Esophagus squamous epithelium (tissue), 5 donors: ENCODE measurements at regions not wholly inside any gene's neighbourhood (a gene's known extent, or its start where the extent isn't known, plus 50 kb on each side); places are given as distances from the start of the nearest gene placed in this dataset.

Experiments used
- DNase-seq: peaks from one replicate; lab custom pipeline; 2025; lab: John Stamatoyannopoulos, UW
- H3K27ac ChIP-seq, 4 donors: fragments of 200-600 bp; sonication (generic); one replicate each; pipeline ENCODE4 v1.5.1; 2016 to 2019; ENCODE audit warnings: mild to moderate bottlenecking in 1 of 4
- H3K27me3 ChIP-seq, 4 donors: fragments of 200-600 bp; sonication (generic); 1 replicate in 3 of 4; 2 replicates in 1 of 4; pipeline versions ENCODE4 v1.5.1 to v1.6.0; 2017 to 2021; ENCODE audit warnings: antibody characterized with exemption in 1 of 4
- H3K36me3 ChIP-seq, 3 donors: fragments of 200-600 bp; sonication (generic); one replicate each; pipeline ENCODE4 v1.5.1; 2016 to 2019
- H3K4me1 ChIP-seq, 3 donors: fragments of 200-600 bp; sonication (generic); one replicate each; pipeline ENCODE4 v1.5.1; 2017 to 2019
- H3K4me3 ChIP-seq, 4 donors: fragments of 200-600 bp; sonication (generic); 1 replicate in 3 of 4; 2 replicates in 1 of 4; pipeline ENCODE4 v1.5.1; 2016 to 2019; ENCODE audit warnings: mild to moderate bottlenecking in 2 of 4, moderate library complexity in 1 of 4
- H3K9me3 ChIP-seq, 3 donors: fragments of 200-600 bp; sonication (generic); one replicate each; pipeline ENCODE4 v1.5.1; 2016 to 2019
- CTCF ChIP-seq, 6 experiments: fragments of 450-650 bp in 4 of 6; fragments of 200-600 bp in 2 of 6; sonication (generic) in 2 of 6; IDR thresholded peaks; one replicate each; pipeline ENCODE4 v1.5.1; 2016 to 2019; ENCODE audit warnings: antibody characterized with exemption in 6 of 6, mild to moderate bottlenecking in 4 of 6, moderate library complexity in 4 of 6
- POLR2A ChIP-seq, 4 donors: fragments of 450-650 bp; IDR thresholded peaks; one replicate each; pipeline ENCODE4 v1.6.1; 2017; ENCODE audit warnings: antibody characterized with exemption in 4 of 4, mild to moderate bottlenecking in 4 of 4, moderate library complexity in 3 of 4
- WGBS, 2 donors: methylation state at CpG; one replicate each; pipeline ENCODE4 v1.1.5; 2018; 5-methylcytosine and 5-hydroxymethylcytosine counted together
- intact Hi-C: fragments of 100-400 bp; cut with DNase I; formaldehyde crosslinking; loops from one replicate; pipeline ENCODE4 v1.15.0; 2022
- donor health status: DM: yes; HTN: yes; CAD: no.

DNA sequence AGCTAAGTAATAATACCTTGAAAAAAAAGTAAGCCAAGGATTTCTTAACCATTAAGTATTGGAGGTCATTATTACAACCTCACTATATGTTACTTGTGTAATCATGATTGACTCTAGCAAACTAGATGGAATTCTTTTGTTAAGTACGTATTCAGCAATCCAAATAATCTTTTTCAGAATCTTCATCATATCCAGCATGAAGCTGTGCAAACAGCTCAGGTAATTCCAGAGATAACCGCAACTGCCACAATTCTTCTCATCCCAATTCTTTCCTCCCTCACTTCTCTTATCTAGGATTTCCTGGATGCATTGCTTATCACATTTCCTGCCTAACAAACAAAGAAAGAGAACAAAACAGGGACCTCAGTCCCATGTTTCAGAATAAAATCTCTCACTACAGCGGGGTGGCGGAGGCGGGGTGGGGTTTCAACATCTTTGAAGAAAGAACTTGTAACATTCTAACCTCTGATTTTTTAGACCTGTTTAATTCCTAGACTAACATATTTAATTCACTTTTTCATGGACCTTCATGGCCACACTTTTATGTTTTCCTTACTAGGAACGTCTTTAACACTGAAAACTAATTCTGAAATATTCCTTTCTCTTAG is 156.5 kb downstream of the POM121L12 start:
- H3K27ac ChIP-seq, result no peak overlapping the region
- DNase-seq, result no peak
- TF ChIP-seq CTCF (IDR thresholded peaks at IDR 0.05) (no peak), POLR2A (IDR thresholded peaks at IDR 0.05) (no peak)
- no peaks in the 10 kb centered on the region for H3K36me3 ChIP-seq
- H3K4me3 ChIP-seq, result no peak overlapping the region
- no peaks in the 10 kb centered on the region for H3K4me1 ChIP-seq
- no peaks in the 10 kb centered on the region for H3K27me3 ChIP-seq
- WGBS, 2 donors, result 35 to 54% methylated on average over 6 of the region's 6 CpGs
- intact Hi-C loops, result no loop called here
- no peaks in the 10 kb centered on the region for H3K9me3 ChIP-seq

GRCh38 chr7:53205006-53205405 is 169.6 kb downstream of the POM121L12 start:
- intact Hi-C loops, result no loop called here
- H3K9me3 ChIP-seq, result no peaks in the 10 kb centered on the region
- H3K36me3 ChIP-seq, result no peaks in the 10 kb centered on the region
- H3K27ac ChIP-seq, result no peak overlapping the region
- no peak overlapping the region for H3K4me3 ChIP-seq
- no peak for TF ChIP-seq CTCF (IDR thresholded peaks at IDR 0.05)
- no peak for TF ChIP-seq POLR2A (IDR thresholded peaks at IDR 0.05)
- no peaks in the 10 kb centered on the region for H3K27me3 ChIP-seq
- no peak for DNase-seq
- H3K4me1 ChIP-seq, result no peaks in the 10 kb centered on the region
- 72 to 77% methylated on average over 3 of the region's 3 CpGs for WGBS, 2 donors

- 69 to 83% methylated on average over 3 of the region's 3 CpGs for WGBS, 2 donors
Measured at GRCh38 chr7:53209129-53209528, 173.7 kb downstream of the POM121L12 start.

GRCh38 chr7:53214463-53214862 is 179.0 kb downstream of the POM121L12 start:
- Histone ChIP-seq H3K4me1 (no peaks in the 10 kb centered on the region), H3K4me3 (no peak overlapping the region), H3K27ac (no peak overlapping the region), H3K9me3 (peaks cover 0 to 40% (median 12%) of the 10 kb centered on the region in 3 donors), H3K27me3 (peaks cover 0 to 13% (median 0%) of the 10 kb centered on the region in 4 donors), H3K36me3 (no peaks in the 10 kb centered on the region)
- no peak for DNase-seq
- no peak for TF ChIP-seq POLR2A (IDR thresholded peaks at IDR 0.05)
- TF ChIP-seq CTCF (IDR thresholded peaks at IDR 0.05), result no peak
- 56 to 86% methylated on average over 1 of the region's 1 CpG for WGBS, 2 donors
- intact Hi-C loops, result no loop called here

More at GRCh38 chr7:53209129-53209528, 173.7 kb downstream of the POM121L12 start:
- Histone ChIP-seq H3K27ac (no peak overlapping the region), H3K4me3 (no peak overlapping the region), H3K9me3 (peaks cover 0 to 15% (median 9%) of the 10 kb centered on the region in 3 donors), H3K27me3 (no peaks in the 10 kb centered on the region), H3K36me3 (no peaks in the 10 kb centered on the region), H3K4me1 (no peaks in the 10 kb centered on the region)
- DNase-seq, result no peak
- intact Hi-C loops, result no loop called here
- no peak for TF ChIP-seq CTCF (IDR thresholded peaks at IDR 0.05)
- no peak for TF ChIP-seq POLR2A (IDR thresholded peaks at IDR 0.05)

DNA sequence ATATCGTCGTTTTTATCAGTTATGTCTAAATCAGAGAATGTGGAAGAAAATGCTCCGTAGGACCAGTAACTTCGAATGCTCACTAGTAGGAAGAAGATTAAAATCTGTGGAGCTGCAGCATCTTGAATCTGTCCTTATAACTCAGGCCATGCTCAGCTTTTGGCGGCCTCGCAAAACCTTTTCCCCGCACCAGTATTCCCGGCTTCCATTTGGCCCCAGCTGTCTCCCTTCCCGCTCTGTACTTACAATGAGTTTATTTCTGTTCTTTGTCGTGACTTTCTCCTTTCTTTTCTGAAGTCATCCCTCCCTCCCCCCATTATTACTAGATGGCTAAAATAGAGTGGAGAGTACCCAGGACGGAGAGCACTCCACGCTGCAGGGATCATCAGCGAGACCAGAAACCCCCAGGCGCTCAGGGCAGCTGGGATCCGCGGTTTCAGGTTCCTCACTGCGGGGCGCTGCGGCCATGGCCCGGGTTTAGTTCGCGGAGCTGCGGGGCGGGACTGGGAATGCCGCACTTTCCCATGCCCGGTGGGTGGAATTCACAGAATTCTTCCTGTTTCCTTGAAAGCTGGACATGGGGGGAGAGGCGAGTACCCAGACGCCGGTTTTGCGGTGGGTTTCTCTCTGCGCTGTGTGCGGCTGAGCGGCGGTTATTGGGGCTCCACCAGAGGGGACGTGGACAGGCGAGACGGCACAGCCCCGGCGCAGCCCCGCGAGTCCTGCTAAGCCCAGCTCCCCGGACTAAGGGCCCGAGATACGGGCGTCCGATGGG is 183.5 kb downstream of the POM121L12 start:
- H3K9me3 ChIP-seq, result peaks cover 0 to 28% (median 6%) of the 10 kb centered on the region in 3 donors
- H3K36me3 ChIP-seq, result no peaks in the 10 kb centered on the region
- no peak for TF ChIP-seq CTCF (IDR thresholded peaks at IDR 0.05)
- TF ChIP-seq POLR2A (IDR thresholded peaks at IDR 0.05), result no peak
- WGBS, 2 donors, result 26 to 32% methylated on average over 18 to 24 of the region's 46 CpGs
- H3K4me1 ChIP-seq, result no peaks in the 10 kb centered on the region
- DNase-seq, result no peak
- H3K27me3 ChIP-seq, result peaks cover 0 to 15% (median 0%) of the 10 kb centered on the region in 4 donors
- intact Hi-C loops, result no loop called here
- H3K27ac ChIP-seq, result no peak overlapping the region
- peak overlapping the region in 3 of 4 donors; percentile 3 to 57 (median 32) for H3K4me3 ChIP-seq
